HepG2 (cell line): ENCODE measurements at regions not wholly inside any gene's neighbourhood (a gene's known extent, or its start where the extent isn't known, plus 50 kb on each side); places are given as distances from the start of the nearest gene placed in this dataset.

Source experiments
- AHR ChIP-seq: IDR thresholded peaks from 2 replicates; pipeline ENCODE4 v1.6.1; 2018; ENCODE audit warnings: missing genetic modification reagents, missing compliant biosample characterization
- ARID5B ChIP-seq: IDR thresholded peaks from 2 replicates; pipeline ENCODE4 v1.4.0; 2020; ENCODE audit warnings: mild to moderate bottlenecking, missing genetic modification reagents
- ATF1 ChIP-seq: IDR thresholded peaks from 2 replicates; pipeline ENCODE4 v1.6.1; 2016; ENCODE audit warnings: mild to moderate bottlenecking, control low read depth
- CEBPB ChIP-seq: IDR thresholded peaks from 2 replicates; pipeline ENCODE4 v1.6.1; 2011; ENCODE audit warnings: low read depth, low read length, improper control_type of control experiment, borderline replicate concordance
- HIC2 ChIP-seq: sonication (generic); formaldehyde crosslinking; IDR thresholded peaks from 2 replicates; pipeline ENCODE4 v1.9.0; 2022; ENCODE audit warnings: low read depth, missing genetic modification reagents
- JARID2 ChIP-seq: sonication (generic); formaldehyde crosslinking; IDR thresholded peaks from 2 replicates; pipeline ENCODE4 v1.8.1; 2023; ENCODE audit warnings: missing genetic modification reagents, inconsistent platforms; ENCODE audit not compliant: insufficient replicate concordance
- KDM3A ChIP-seq: IDR thresholded peaks from 2 replicates; pipeline ENCODE4 v1.6.1; 2018; ENCODE audit warnings: low read depth, missing compliant biosample characterization
- MTA1 ChIP-seq: sonication (generic); formaldehyde crosslinking; IDR thresholded peaks from 2 replicates; pipeline ENCODE4 v1.4.0; 2020; ENCODE audit warnings: missing genetic modification reagents, mild to moderate bottlenecking, borderline replicate concordance
- NR2F1 ChIP-seq, 2 experiments: fragments of 450-650 bp in 1 of 2; formaldehyde crosslinking in 1 of 2; IDR thresholded peaks; 2 replicates each; pipeline versions ENCODE4 v1.5.0 to v1.6.1; 2016 to 2020; ENCODE audit warnings: mild to moderate bottlenecking in 1 of 2, missing compliant biosample characterization in 1 of 2, missing genetic modification reagents in 1 of 2, moderate library complexity in 1 of 2
- SIX4 ChIP-seq: sonication (generic); formaldehyde crosslinking; IDR thresholded peaks from 2 replicates; pipeline ENCODE4 v1.4.0; 2020; ENCODE audit warnings: missing genetic modification reagents
- SRSF9 ChIP-seq: fragments of 200-400 bp; formaldehyde crosslinking; IDR thresholded peaks from 2 replicates; pipeline ENCODE4 v1.6.1; 2018; ENCODE audit warnings: borderline replicate concordance, mild to moderate bottlenecking, low read depth, low read length; ENCODE audit not compliant: insufficient read depth, poor library complexity, severe bottlenecking
- TAF1 ChIP-seq: sonication (generic); formaldehyde crosslinking; IDR thresholded peaks from 2 replicates; pipeline ENCODE4 v1.4.0; 2020; ENCODE audit warnings: missing genetic modification reagents
- TOE1 ChIP-seq: sonication (generic); formaldehyde crosslinking; IDR thresholded peaks from 2 replicates; pipeline ENCODE4 v1.4.0; 2020; ENCODE audit warnings: mild to moderate bottlenecking, missing genetic modification reagents
- ZBTB34 ChIP-seq: sonication (generic); formaldehyde crosslinking; IDR thresholded peaks from 2 replicates; pipeline ENCODE4 v1.8.0; 2022; ENCODE audit warnings: mild to moderate bottlenecking, missing genetic modification reagents
- ZNF264 ChIP-seq: sonication (generic); formaldehyde crosslinking; IDR thresholded peaks from 2 replicates; pipeline ENCODE4 v1.4.0; 2020; ENCODE audit warnings: missing genetic modification reagents
- ZNF468 ChIP-seq: sonication (generic); formaldehyde crosslinking; IDR thresholded peaks from 2 replicates; pipeline ENCODE4 v1.8.0; 2022; ENCODE audit warnings: mild to moderate bottlenecking, moderate library complexity, missing genetic modification reagents
- ZNF547 ChIP-seq: sonication (generic); formaldehyde crosslinking; IDR thresholded peaks from 2 replicates; pipeline ENCODE4 v1.5.1; 2020; ENCODE audit warnings: mild to moderate bottlenecking, missing genetic modification reagents
- ZNF550 ChIP-seq: sonication (generic); formaldehyde crosslinking; IDR thresholded peaks from 2 replicates; pipeline ENCODE4 v1.4.0; 2020; ENCODE audit warnings: mild to moderate bottlenecking, missing genetic modification reagents, borderline replicate concordance
- ZNF574 ChIP-seq: sonication (generic); formaldehyde crosslinking; IDR thresholded peaks from 2 replicates; pipeline ENCODE4 v1.4.0; 2020; ENCODE audit warnings: missing genetic modification reagents
- ZNF788 ChIP-seq: sonication (generic); formaldehyde crosslinking; IDR thresholded peaks from 2 replicates; pipeline ENCODE4 v1.5.0; 2020; ENCODE audit warnings: mild to moderate bottlenecking, missing genetic modification reagents, borderline replicate concordance
- ZNF83 ChIP-seq: sonication (generic); formaldehyde crosslinking; IDR thresholded peaks from 2 replicates; pipeline ENCODE4 v1.4.0; 2020; ENCODE audit warnings: missing genetic modification reagents, mild to moderate bottlenecking, borderline replicate concordance

- no peak for TF ChIP-seq ZNF788 (CRISPR knock-in tag)
- no peak for TF ChIP-seq ZNF468 (CRISPR knock-in tag)
- TF ChIP-seq NR2F1 (CRISPR knock-in tag; IDR thresholded peaks at IDR 0.05) = peak in 1 of 2 experiments; percentile 90; a peak in 2 of 4 replicates
- TF ChIP-seq ZBTB34 (CRISPR knock-in tag) = no peak
- no peak for TF ChIP-seq JARID2 (CRISPR knock-in tag)
- TF ChIP-seq SRSF9 = no peak
- TF ChIP-seq TOE1 (CRISPR knock-in tag) = no peak
- TF ChIP-seq ZNF550 (CRISPR knock-in tag) = no peak
- peak; percentile 89; the same call in 1 of the 2 replicates for TF ChIP-seq MTA1 (CRISPR knock-in tag)
- 0 out of 2 replicates have a peak, but pooled peaks have one; percentile 27 for TF ChIP-seq ZNF547
- no peak for TF ChIP-seq CEBPB
- TF ChIP-seq HIC2 (CRISPR knock-in tag) = peak; percentile 84
- no peak for TF ChIP-seq KDM3A
- TF ChIP-seq ZNF264 (CRISPR knock-in tag) = no peak
- TF ChIP-seq TAF1 = no peak
- TF ChIP-seq ARID5B (CRISPR knock-in tag) = peak; percentile 57
- TF ChIP-seq ZNF83 = no peak
- peak; percentile 53; the same call in 1 of the 2 replicates for TF ChIP-seq ZNF574 (CRISPR knock-in tag)
- TF ChIP-seq SIX4 = no peak
- no peak for TF ChIP-seq ATF1
- TF ChIP-seq AHR (CRISPR knock-in tag) = no peak
Observed at GRCh38 chr12:124481257-124481750, 86.1 kb downstream of the NCOR2 start (continued).
